ENCODE measurements at regions not wholly inside any gene's neighbourhood (a gene's known extent, or its start where the extent isn't known, plus 50 kb on each side); places are given as distances from the start of the nearest gene placed in this dataset.

DNA sequence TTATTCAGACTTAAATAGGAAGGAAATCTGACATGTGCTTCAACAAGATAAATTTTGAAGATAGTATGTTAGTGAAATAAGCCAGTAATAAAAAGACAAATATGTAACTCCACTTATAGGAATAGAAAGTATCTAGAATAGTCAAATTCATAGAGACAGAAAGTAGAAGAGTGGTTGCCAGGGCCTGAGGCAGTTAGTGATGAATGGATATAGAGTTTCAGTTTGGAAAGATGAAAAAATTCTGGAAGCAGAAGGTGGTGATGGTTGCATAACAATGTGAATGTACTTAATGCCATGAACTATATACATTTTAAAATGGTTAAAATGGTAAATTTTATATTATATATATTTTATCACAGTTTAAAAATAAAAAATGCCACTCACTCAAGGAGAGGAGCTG, 54.3 kb downstream of the HAND2 start:
- POLR2A ChIA-PET = no interaction called here
- Mint-ChIP-seq H3K4me3 (no peak overlapping the region), H3K27me3 (peaks cover 2 to 3% of the 10 kb centered on the region in 2 donors), H3K36me3 (peaks cover 0 to 4% (median 0%) of the 10 kb centered on the region in 3 donors), H3K27ac (no peak overlapping the region), H3K9me3 (no peaks in the 10 kb centered on the region), H3K4me1 (no peaks in the 10 kb centered on the region)
- Histone ChIP-seq H3K4me3 (ENCODE audit: low read length) (no peak overlapping the region), H3K9me3 (ENCODE audit: low read length) (no peaks in the 10 kb centered on the region), H3K27ac (ENCODE audit: low read depth, low read length) (no peak overlapping the region), H3K36me3 (ENCODE audit: insufficient read depth, low read length) (no peaks in the 10 kb centered on the region), H3K4me1 (ENCODE audit: insufficient read depth, low read length) (no peaks in the 10 kb centered on the region), H3K27me3 (ENCODE audit: insufficient read depth, low read length, poor library complexity, severe bottlenecking) (no peaks in the 10 kb centered on the region)
- no peak for DNase-seq
- CTCF ChIA-PET = no interaction called here

DNA sequence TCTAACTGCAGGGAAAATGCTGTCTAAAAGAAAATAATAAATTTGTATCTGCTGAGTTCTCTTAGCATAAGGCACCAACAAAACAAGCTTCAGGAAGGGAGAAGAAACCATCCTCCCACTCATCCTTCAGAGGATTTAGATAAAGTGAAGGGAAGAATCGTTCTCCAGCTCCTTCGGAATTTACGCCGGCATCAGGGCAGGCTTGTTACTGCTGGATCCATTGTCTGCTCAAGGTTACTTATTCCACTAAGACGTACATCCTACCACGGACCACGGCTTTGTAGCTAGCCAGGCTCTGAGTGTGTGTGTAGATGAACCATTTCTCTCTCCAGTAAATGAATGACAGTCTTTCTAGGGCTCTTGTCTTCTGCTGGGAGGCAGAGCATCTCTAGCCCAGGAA, 60.4 kb downstream of the HAND2 start:
- POLR2A ChIA-PET = no interaction called here

DNA sequence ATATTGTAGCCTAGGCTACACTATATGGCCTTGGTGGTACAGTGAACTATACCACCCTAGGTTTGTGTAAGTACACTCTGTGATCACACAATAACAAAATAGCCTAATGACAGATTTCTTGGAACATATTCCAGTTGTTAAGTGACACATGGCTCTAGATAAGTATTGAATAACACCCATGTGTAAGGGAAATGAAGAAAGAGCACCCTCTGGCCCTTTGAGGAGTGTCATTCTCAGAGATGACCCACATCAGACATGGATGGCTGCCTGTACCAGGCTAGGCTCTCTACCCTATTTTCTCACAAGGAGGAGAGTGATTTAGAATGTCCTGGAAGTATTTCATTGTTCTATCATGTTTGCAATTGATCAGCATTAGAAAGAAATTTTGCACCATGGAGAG, 61.7 kb downstream of the HAND2 start:
- Mint-ChIP-seq H3K4me1 (no peaks in the 10 kb centered on the region), H3K36me3 (peaks cover 0 to 12% (median 3%) of the 10 kb centered on the region in 3 donors), H3K9me3 (no peaks in the 10 kb centered on the region), H3K27ac (no peak overlapping the region), H3K27me3 (peaks cover 3 to 6% of the 10 kb centered on the region in 2 donors), H3K4me3 (no peak overlapping the region)
- Histone ChIP-seq H3K9me3 (ENCODE audit: low read length) (no peaks in the 10 kb centered on the region), H3K27me3 (ENCODE audit: insufficient read depth, low read length, poor library complexity, severe bottlenecking) (no peaks in the 10 kb centered on the region), H3K4me1 (ENCODE audit: insufficient read depth, low read length) (no peaks in the 10 kb centered on the region), H3K4me3 (ENCODE audit: low read length) (no peak overlapping the region), H3K36me3 (ENCODE audit: insufficient read depth, low read length) (no peaks in the 10 kb centered on the region), H3K27ac (ENCODE audit: low read depth, low read length) (no peak overlapping the region)
- DNase-seq = no peak
- CTCF ChIA-PET = no interaction called here
- POLR2A ChIA-PET = no interaction called here

More for the DNA sequence above, 60.4 kb downstream of the HAND2 start:
- CTCF ChIA-PET = no interaction called here
- Histone ChIP-seq H3K4me1 (ENCODE audit: insufficient read depth, low read length) (no peaks in the 10 kb centered on the region), H3K27ac (ENCODE audit: low read depth, low read length) (no peak overlapping the region), H3K9me3 (ENCODE audit: low read length) (no peaks in the 10 kb centered on the region), H3K4me3 (ENCODE audit: low read length) (no peak overlapping the region), H3K27me3 (ENCODE audit: insufficient read depth, low read length, poor library complexity, severe bottlenecking) (no peaks in the 10 kb centered on the region), H3K36me3 (ENCODE audit: insufficient read depth, low read length) (no peaks in the 10 kb centered on the region)
- H3K36me3 Mint-ChIP-seq = peaks cover 0 to 13% (median 0%) of the 10 kb centered on the region in 3 donors
- no peak overlapping the region for H3K4me3 Mint-ChIP-seq
- no peaks in the 10 kb centered on the region for H3K9me3 Mint-ChIP-seq
- H3K27ac Mint-ChIP-seq = no peak overlapping the region
- DNase-seq = no peak
- H3K27me3 Mint-ChIP-seq = peaks cover 3 to 7% of the 10 kb centered on the region in 2 donors
- H3K4me1 Mint-ChIP-seq = no peaks in the 10 kb centered on the region

DNA sequence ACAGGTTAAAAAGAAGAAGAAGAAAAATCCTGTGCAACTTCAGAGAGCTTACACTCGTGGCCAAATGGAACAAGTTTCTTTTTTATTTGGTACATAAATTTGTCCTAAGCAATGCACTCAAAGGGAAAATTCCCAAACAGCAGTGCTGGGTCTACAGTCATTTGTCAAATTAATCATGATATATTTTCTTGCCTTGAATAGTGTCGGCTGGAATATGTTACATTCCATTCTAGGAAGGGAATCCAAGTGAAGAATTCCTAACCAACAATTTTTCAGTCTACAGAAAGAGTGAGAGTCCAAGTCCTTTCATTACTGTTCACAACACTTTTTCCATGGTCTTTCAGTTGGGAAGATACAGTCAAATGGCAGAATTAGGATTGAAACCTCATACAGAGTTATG, 63.9 kb downstream of the HAND2 start:
- H3K36me3 ChIP-seq (ENCODE audit: insufficient read depth, low read length) = no peaks in the 10 kb centered on the region
- H3K4me1 ChIP-seq (ENCODE audit: insufficient read depth, low read length) = no peaks in the 10 kb centered on the region
- Mint-ChIP-seq H3K4me1 (no peaks in the 10 kb centered on the region), H3K9me3 (no peaks in the 10 kb centered on the region), H3K36me3 (peaks cover 0 to 11% (median 3%) of the 10 kb centered on the region in 3 donors), H3K4me3 (no peak overlapping the region), H3K27ac (peak overlapping the region in 1 of 8 donors; percentile 33), H3K27me3 (peaks cover 3 to 5% of the 10 kb centered on the region in 2 donors)
- no peak for DNase-seq
- CTCF ChIA-PET = no interaction called here
- H3K27me3 ChIP-seq (ENCODE audit: insufficient read depth, low read length, poor library complexity, severe bottlenecking) = no peaks in the 10 kb centered on the region
- H3K4me3 ChIP-seq (ENCODE audit: low read length) = no peak overlapping the region
- no peaks in the 10 kb centered on the region for H3K9me3 ChIP-seq (ENCODE audit: low read length)
- POLR2A ChIA-PET = no interaction called here
- H3K27ac ChIP-seq (ENCODE audit: low read depth, low read length) = no peak overlapping the region

DNA sequence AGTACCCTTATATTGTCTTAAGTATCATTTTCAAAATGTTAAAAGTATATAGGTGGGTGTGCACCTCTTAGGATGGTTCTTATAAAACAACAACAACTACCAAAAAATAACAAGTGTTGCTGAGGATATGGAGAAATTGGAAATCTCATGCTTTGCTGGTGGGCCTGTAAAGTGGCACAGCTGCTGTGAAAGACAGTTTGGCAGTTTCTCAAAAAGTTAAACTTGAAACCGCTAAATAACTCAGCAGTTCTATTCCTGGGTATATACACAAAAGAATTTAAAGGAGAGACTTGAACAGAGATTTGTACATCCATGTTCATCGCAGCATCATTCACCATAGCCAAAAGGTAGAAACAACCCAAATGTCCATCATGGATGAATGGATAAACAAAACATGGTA, 65.5 kb downstream of the HAND2 start:
- ChIA-PET CTCF (no interaction called here), POLR2A (no interaction called here)
- Histone ChIP-seq H3K36me3 (ENCODE audit: insufficient read depth, low read length) (no peaks in the 10 kb centered on the region), H3K9me3 (ENCODE audit: low read length) (no peaks in the 10 kb centered on the region), H3K4me3 (ENCODE audit: low read length) (no peak overlapping the region), H3K4me1 (ENCODE audit: insufficient read depth, low read length) (no peaks in the 10 kb centered on the region), H3K27ac (ENCODE audit: low read depth, low read length) (no peak overlapping the region), H3K27me3 (ENCODE audit: insufficient read depth, low read length, poor library complexity, severe bottlenecking) (no peaks in the 10 kb centered on the region)
- no peak overlapping the region for H3K27ac Mint-ChIP-seq
- H3K27me3 Mint-ChIP-seq = peaks cover 0 to 3% of the 10 kb centered on the region in 2 donors
- no peaks in the 10 kb centered on the region for H3K9me3 Mint-ChIP-seq
- no peaks in the 10 kb centered on the region for H3K4me1 Mint-ChIP-seq
- DNase-seq = no peak
- H3K36me3 Mint-ChIP-seq = peaks cover 0 to 7% (median 5%) of the 10 kb centered on the region in 3 donors
- no peak overlapping the region for H3K4me3 Mint-ChIP-seq

DNA sequence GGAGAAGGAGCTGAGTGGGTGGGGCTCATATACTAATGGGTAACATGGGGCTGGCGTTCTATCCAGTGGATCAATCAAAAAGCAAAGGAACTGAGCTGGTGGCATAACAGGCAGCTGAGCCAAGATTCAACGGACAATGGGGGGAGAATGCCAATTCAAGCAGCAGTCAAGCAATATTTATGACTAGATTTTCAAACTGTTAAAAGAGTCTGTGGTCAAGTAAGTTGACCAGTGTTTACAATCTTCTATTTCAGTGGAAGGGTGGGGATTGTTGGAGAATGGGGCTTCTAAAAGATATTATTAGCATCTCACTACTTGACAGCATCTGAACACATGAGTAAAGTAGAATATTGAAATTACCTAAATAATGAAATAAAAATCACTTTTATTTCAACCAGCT, 64.9 kb upstream of the SCRG1 start:
- Histone ChIP-seq H3K36me3 (ENCODE audit: insufficient read depth, low read length) (no peaks in the 10 kb centered on the region), H3K4me3 (ENCODE audit: low read length) (no peak overlapping the region), H3K4me1 (ENCODE audit: insufficient read depth, low read length) (no peaks in the 10 kb centered on the region), H3K27ac (ENCODE audit: low read depth, low read length) (no peak overlapping the region), H3K27me3 (ENCODE audit: insufficient read depth, low read length, poor library complexity, severe bottlenecking) (no peaks in the 10 kb centered on the region), H3K9me3 (ENCODE audit: low read length) (no peaks in the 10 kb centered on the region)
- H3K36me3 Mint-ChIP-seq = peaks cover 0 to 8% (median 7%) of the 10 kb centered on the region in 3 donors
- H3K4me3 Mint-ChIP-seq = no peak overlapping the region
- H3K27ac Mint-ChIP-seq = no peak overlapping the region
- no peaks in the 10 kb centered on the region for H3K9me3 Mint-ChIP-seq
- DNase-seq = no peak
- ChIA-PET CTCF (no interaction called here), POLR2A (no interaction called here)
- H3K4me1 Mint-ChIP-seq = no peaks in the 10 kb centered on the region
- peaks cover 0 to 3% of the 10 kb centered on the region in 2 donors for H3K27me3 Mint-ChIP-seq

DNA sequence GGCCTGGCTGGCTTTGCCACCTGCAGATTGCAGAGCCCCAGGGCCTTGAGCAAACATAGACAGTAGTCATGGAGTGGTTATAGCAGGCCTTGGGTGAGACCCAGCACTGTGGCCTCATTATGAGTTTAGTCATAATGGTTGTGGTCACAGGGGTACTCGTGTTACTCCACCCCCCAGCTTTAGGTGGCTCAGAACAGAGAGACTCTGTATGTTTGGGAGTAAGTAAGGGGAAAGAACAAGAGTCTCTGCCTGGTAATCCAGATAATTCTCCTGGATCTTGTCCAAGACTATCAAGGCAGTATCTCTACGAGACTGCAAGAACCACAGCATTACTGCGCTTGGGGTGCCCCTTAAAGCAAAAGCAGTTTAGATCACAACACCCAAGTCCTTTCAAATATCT, 62.3 kb upstream of the SCRG1 start:
- Mint-ChIP-seq H3K9me3 (no peaks in the 10 kb centered on the region), H3K27ac (no peak overlapping the region), H3K4me3 (no peak overlapping the region), H3K36me3 (peaks cover 2 to 12% (median 4%) of the 10 kb centered on the region in 3 donors), H3K4me1 (no peaks in the 10 kb centered on the region), H3K27me3 (no peaks in the 10 kb centered on the region)
- Histone ChIP-seq H3K36me3 (ENCODE audit: insufficient read depth, low read length) (no peaks in the 10 kb centered on the region), H3K27ac (ENCODE audit: low read depth, low read length) (no peak overlapping the region), H3K9me3 (ENCODE audit: low read length) (no peaks in the 10 kb centered on the region), H3K4me3 (ENCODE audit: low read length) (no peak overlapping the region), H3K4me1 (ENCODE audit: insufficient read depth, low read length) (no peaks in the 10 kb centered on the region), H3K27me3 (ENCODE audit: insufficient read depth, low read length, poor library complexity, severe bottlenecking) (no peaks in the 10 kb centered on the region)
- no peak for DNase-seq
- CTCF ChIA-PET = no interaction called here
- POLR2A ChIA-PET = no interaction called here

DNA sequence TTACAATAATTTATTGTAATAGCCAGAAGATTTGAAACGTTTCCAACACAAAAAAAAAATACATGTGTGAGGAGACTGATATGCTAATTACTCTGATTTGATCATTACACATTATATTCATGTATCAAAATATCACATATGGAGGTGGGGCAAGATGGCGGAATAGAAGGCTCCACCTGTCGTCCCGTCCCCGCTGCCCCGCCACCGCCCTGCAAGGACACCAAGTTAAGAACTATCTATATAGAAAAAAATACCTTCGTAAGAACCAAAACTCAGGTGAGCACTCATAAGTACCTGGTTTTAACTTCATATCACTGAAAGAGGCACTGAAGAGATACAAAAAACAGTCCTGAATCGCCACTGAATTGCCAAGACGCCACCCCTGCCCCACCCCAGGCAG, 60.9 kb upstream of the SCRG1 start:
- no peaks in the 10 kb centered on the region for H3K4me1 Mint-ChIP-seq
- H3K36me3 ChIP-seq (ENCODE audit: insufficient read depth, low read length) = no peaks in the 10 kb centered on the region
- DNase-seq = no peak

DNA sequence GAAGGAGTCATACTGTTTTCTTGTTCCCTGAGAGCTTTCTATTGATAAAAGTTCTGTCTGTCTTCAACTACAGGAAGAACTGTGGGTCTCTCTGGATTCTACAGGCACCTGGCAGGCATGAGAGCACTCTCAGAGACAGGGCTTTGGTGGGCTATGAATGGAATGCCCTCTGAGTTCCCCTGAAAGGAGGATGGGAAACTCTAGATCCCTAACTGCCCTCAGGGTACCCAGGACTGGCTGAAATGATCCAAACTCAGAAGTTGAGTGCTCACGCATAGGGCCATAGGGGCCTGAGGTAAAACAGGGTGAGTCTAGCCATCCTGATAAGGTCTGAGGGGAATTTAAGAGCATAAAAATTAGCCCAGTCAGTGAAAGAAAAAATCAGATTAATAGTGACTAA, 59.0 kb upstream of the SCRG1 start:
- POLR2A ChIA-PET = no interaction called here

More for the DNA sequence above, 60.9 kb upstream of the SCRG1 start:
- POLR2A ChIA-PET = no interaction called here
- H3K9me3 ChIP-seq (ENCODE audit: low read length) = no peaks in the 10 kb centered on the region
- Mint-ChIP-seq H3K4me3 (no peak overlapping the region), H3K36me3 (peaks cover 2 to 12% (median 3%) of the 10 kb centered on the region in 3 donors), H3K9me3 (no peaks in the 10 kb centered on the region), H3K27ac (no peak overlapping the region), H3K27me3 (no peaks in the 10 kb centered on the region)
- H3K4me3 ChIP-seq (ENCODE audit: low read length) = no peak overlapping the region
- H3K4me1 ChIP-seq (ENCODE audit: insufficient read depth, low read length) = no peaks in the 10 kb centered on the region
- CTCF ChIA-PET = interaction anchor here (1.2 kb wide), 1 partner anchor 446 kb away, joined by 3 read pairs; no protein-coding TSS in a partner anchor
- no peak overlapping the region for H3K27ac ChIP-seq (ENCODE audit: low read depth, low read length)
- H3K27me3 ChIP-seq (ENCODE audit: insufficient read depth, low read length, poor library complexity, severe bottlenecking) = no peaks in the 10 kb centered on the region

More for the DNA sequence above, 59.0 kb upstream of the SCRG1 start:
- Mint-ChIP-seq H3K4me3 (no peak overlapping the region), H3K27ac (no peak overlapping the region), H3K4me1 (no peaks in the 10 kb centered on the region), H3K27me3 (peaks cover 0 to 3% of the 10 kb centered on the region in 2 donors), H3K36me3 (peaks cover 0 to 9% (median 2%) of the 10 kb centered on the region in 3 donors), H3K9me3 (no peaks in the 10 kb centered on the region)
- Histone ChIP-seq H3K4me1 (ENCODE audit: insufficient read depth, low read length) (no peaks in the 10 kb centered on the region), H3K4me3 (ENCODE audit: low read length) (no peak overlapping the region), H3K27me3 (ENCODE audit: insufficient read depth, low read length, poor library complexity, severe bottlenecking) (no peaks in the 10 kb centered on the region), H3K36me3 (ENCODE audit: insufficient read depth, low read length) (no peaks in the 10 kb centered on the region), H3K27ac (ENCODE audit: low read depth, low read length) (no peak overlapping the region), H3K9me3 (ENCODE audit: low read length) (no peaks in the 10 kb centered on the region)
- no peak for DNase-seq
- CTCF ChIA-PET = no interaction called here
